GM23338 (cell line): ENCODE measurements at regions not wholly inside any gene's neighbourhood (a gene's known extent, or its start where the extent isn't known, plus 50 kb on each side); places are given as distances from the start of the nearest gene placed in this dataset.

Experiments
- ATAC-seq: fragments of 200-7000 bp; cut with Tn5 transposase; 3 replicates; pipeline ENCODE4 v1.9.1; 2020
- DNase-seq: peaks from one replicate; pipeline ENCODE4 v3.0.0-alpha.2; 2015; ENCODE audit warnings: low spot score
- H2AFZ ChIP-seq: fragments of 200-600 bp; sonication (generic); 2 replicates; pipeline ENCODE4 v1.8.0; 2016; ENCODE audit warnings: antibody characterized with exemption, mild to moderate bottlenecking, moderate library complexity
- H3F3A ChIP-seq: fragments of 200-600 bp; sonication (generic); replicated peaks from 2 replicates; pipeline ENCODE4 v1.8.0; 2017; ENCODE audit warnings: antibody characterized with exemption, mixed run types, low read depth
- H3K27ac ChIP-seq: fragments of 200-600 bp; sonication (generic); 2 replicates; pipeline ENCODE4 v1.6.1; 2016; ENCODE audit warnings: low read depth
- H3K27me3 ChIP-seq: fragments of 200-600 bp; sonication (generic); 2 replicates; pipeline ENCODE4 v1.8.0; 2016; ENCODE audit warnings: mild to moderate bottlenecking, mixed run types, moderate library complexity; ENCODE audit not compliant: insufficient read depth
- H3K36me3 ChIP-seq: fragments of 200-600 bp; sonication (generic); 2 replicates; pipeline ENCODE4 v1.8.0; 2016; ENCODE audit warnings: mild to moderate bottlenecking; ENCODE audit not compliant: insufficient read depth
- H3K4me1 ChIP-seq: fragments of 200-600 bp; sonication (generic); 2 replicates; pipeline ENCODE4 v1.8.0; 2016; ENCODE audit warnings: mild to moderate bottlenecking, moderate library complexity; ENCODE audit not compliant: insufficient read depth
- H3K4me2 ChIP-seq: fragments of 200-600 bp; sonication (generic); 2 replicates; pipeline ENCODE4 v1.7.1; 2017; ENCODE audit warnings: mixed run types
- H3K4me3 ChIP-seq: fragments of 200-600 bp; sonication (generic); 2 replicates; pipeline ENCODE4 v1.6.1; 2016; ENCODE audit warnings: mixed run types
- H3K79me2 ChIP-seq: fragments of 200-600 bp; sonication (generic); replicated peaks from 2 replicates; pipeline ENCODE4 v1.8.0; 2017; ENCODE audit warnings: mild to moderate bottlenecking; ENCODE audit not compliant: insufficient read depth
- H3K9me2 ChIP-seq: fragments of 200-600 bp; sonication (generic); 2 replicates; pipeline ENCODE4 v1.8.0; 2017; ENCODE audit not compliant: insufficient read depth
- H4K20me1 ChIP-seq: fragments of 200-600 bp; sonication (generic); replicated peaks from 2 replicates; pipeline ENCODE4 v1.8.0; 2017; ENCODE audit warnings: mild to moderate bottlenecking; ENCODE audit not compliant: insufficient read depth
- H3K27ac Mint-ChIP-seq: 2 replicates; pipeline ENCODE4 v1.8.0; 2020; ENCODE audit warnings: inconsistent platforms, mild to moderate bottlenecking, moderate library complexity, mixed read lengths
- H3K27me3 Mint-ChIP-seq: 3 replicates; pipeline ENCODE4 v1.8.0; 2022; ENCODE audit warnings: low read depth, mild to moderate bottlenecking, moderate library complexity, mixed read lengths, inconsistent platforms; ENCODE audit not compliant: insufficient read depth, poor library complexity
- H3K36me3 Mint-ChIP-seq: 3 replicates; pipeline ENCODE4 v1.8.0; 2021; ENCODE audit warnings: low read depth, mild to moderate bottlenecking, inconsistent platforms, moderate library complexity, mixed read lengths
- H3K4me1 Mint-ChIP-seq: 3 replicates; pipeline ENCODE4 v1.8.0; 2020; ENCODE audit warnings: mild to moderate bottlenecking, inconsistent platforms, mixed read lengths
- H3K4me3 Mint-ChIP-seq: 3 replicates; pipeline ENCODE4 v1.8.0; 2021; ENCODE audit warnings: moderate library complexity, mild to moderate bottlenecking, inconsistent platforms, mixed read lengths
- H3K9me3 Mint-ChIP-seq: 3 replicates; pipeline ENCODE4 v1.8.0; 2020; ENCODE audit warnings: moderate library complexity, mild to moderate bottlenecking, inconsistent platforms, mixed read lengths
- CREB1 ChIP-seq: fragments of 250-450 bp; sonication (Bioruptor Pico); IDR thresholded peaks from 2 replicates; pipeline ENCODE4 v1.5.0; 2020; ENCODE audit warnings: low read depth, mild to moderate bottlenecking, moderate library complexity
- ETS1 ChIP-seq: IDR thresholded peaks from 2 replicates; pipeline ENCODE4 v1.6.1; 2016; ENCODE audit warnings: antibody characterized with exemption
- EZH2 ChIP-seq: fragments of 200-600 bp; sonication (generic); IDR thresholded peaks from one replicate; pipeline ENCODE4 v1.8.0; 2017; ENCODE audit warnings: antibody characterized with exemption, mild to moderate bottlenecking, low read depth; ENCODE audit not compliant: unreplicated experiment
- JUNB ChIP-seq: IDR thresholded peaks from one replicate; pipeline ENCODE4 v1.6.1; 2016; ENCODE audit warnings: antibody characterized with exemption; ENCODE audit not compliant: unreplicated experiment
- NANOG ChIP-seq: IDR thresholded peaks from 2 replicates; pipeline ENCODE4 v1.6.1; 2016; ENCODE audit warnings: antibody characterized with exemption, borderline replicate concordance
- POLR2AphosphoS5 ChIP-seq: IDR thresholded peaks from 2 replicates; pipeline ENCODE4 v1.6.1; 2016; ENCODE audit warnings: antibody characterized with exemption, low read depth
- REST ChIP-seq: IDR thresholded peaks from one replicate; pipeline ENCODE4 v1.6.1; 2018; ENCODE audit warnings: antibody characterized with exemption; ENCODE audit not compliant: unreplicated experiment
- ZNF114 ChIP-seq: fragments of 250-450 bp; sonication (Bioruptor Pico); IDR thresholded peaks from 2 replicates; pipeline ENCODE4 v1.5.0; 2020; ENCODE audit warnings: mild to moderate bottlenecking, moderate library complexity
- ZNF331 ChIP-seq: fragments of 250-450 bp; sonication (Bioruptor Pico); IDR thresholded peaks from 2 replicates; pipeline ENCODE4 v1.5.0; 2020; ENCODE audit warnings: low read depth, mild to moderate bottlenecking, moderate library complexity
- ZNF462 ChIP-seq: fragments of 250-450 bp; sonication (Bioruptor Pico); IDR thresholded peaks from 2 replicates; pipeline ENCODE4 v1.5.0; 2020; ENCODE audit warnings: mild to moderate bottlenecking, moderate library complexity

- no peak for TF ChIP-seq JUNB
- H3K4me2 ChIP-seq: no peak overlapping the region
- no peak overlapping the region for H3K4me3 ChIP-seq
- ATAC-seq: no peak
- Mint-ChIP-seq H3K27ac (no peak overlapping the region), H3K9me3 (no peaks in the 10 kb centered on the region; the same call in 2 of the 3 replicates), H3K36me3 (no peaks in the 10 kb centered on the region), H3K4me3 (no peak overlapping the region), H3K27me3 (peaks cover 3% of the 10 kb centered on the region), H3K4me1 (peaks cover 20% of the 10 kb centered on the region)
- H3K4me1 ChIP-seq: peaks cover 16% of the 10 kb centered on the region
- H4K20me1 ChIP-seq: no peaks in the 10 kb centered on the region
- no peaks in the 10 kb centered on the region for H3K79me2 ChIP-seq
- H3K9me2 ChIP-seq: peaks cover 4% of the 10 kb centered on the region; the same call in 1 of the 2 replicates
- no peak overlapping the region for H3K27ac ChIP-seq
- H3K36me3 ChIP-seq: no peaks in the 10 kb centered on the region
- H2AFZ ChIP-seq: no peak overlapping the region
- no peaks in the 10 kb centered on the region for H3F3A ChIP-seq
- DNase-seq: no peak
- no peaks in the 10 kb centered on the region for H3K27me3 ChIP-seq
These were observed 97.3 kb downstream of the HS1BP3 start for GRCh38 chr2:20553580-20553979.

GRCh38 chr2:20555954-20556353, 94.9 kb downstream of the HS1BP3 start:
- no peaks in the 10 kb centered on the region for H3K79me2 ChIP-seq
- H3K4me1 ChIP-seq: peaks cover 16% of the 10 kb centered on the region
- ATAC-seq: no peak
- H3K36me3 Mint-ChIP-seq: no peaks in the 10 kb centered on the region
- H4K20me1 ChIP-seq: no peaks in the 10 kb centered on the region
- H3K9me3 Mint-ChIP-seq: no peaks in the 10 kb centered on the region; the same call in 2 of the 3 replicates
- H3K9me2 ChIP-seq: peaks cover 4% of the 10 kb centered on the region; the same call in 1 of the 2 replicates
- peaks cover 24% of the 10 kb centered on the region for H3K4me1 Mint-ChIP-seq
- H3K27ac ChIP-seq: no peak overlapping the region
- no peak overlapping the region for H3K4me3 ChIP-seq
- peaks cover 9% of the 10 kb centered on the region for H3K27me3 Mint-ChIP-seq
- H3K27ac Mint-ChIP-seq: no peak overlapping the region
- no peak overlapping the region for H3K4me3 Mint-ChIP-seq
- DNase-seq: no peak
- H3K36me3 ChIP-seq: no peaks in the 10 kb centered on the region
- no peaks in the 10 kb centered on the region for H3F3A ChIP-seq
- no peak overlapping the region for H3K4me2 ChIP-seq
- no peak overlapping the region for H2AFZ ChIP-seq
- H3K27me3 ChIP-seq: no peaks in the 10 kb centered on the region
- TF ChIP-seq ZNF114 (no peak), REST (no peak), CREB1 (CRISPR knock-in tag) (no peak), JUNB (no peak), ZNF462 (no peak), ETS1 (no peak), NANOG (no peak), ZNF331 (no peak), EZH2 (no peak), POLR2AphosphoS5 (no peak)
